NOMO-1 treated with dmso at 0.1 percent for 144 hours (cell line): ENCODE measurements at regions not wholly inside any gene's neighbourhood (a gene's known extent, or its start where the extent isn't known, plus 50 kb on each side); places are given as distances from the start of the nearest gene placed in this dataset.

Experiments
- DNase-seq: peaks from one replicate; lab custom pipeline; 2025; ENCODE audit not compliant: unreplicated experiment; lab: John Stamatoyannopoulos, UW

DNA sequence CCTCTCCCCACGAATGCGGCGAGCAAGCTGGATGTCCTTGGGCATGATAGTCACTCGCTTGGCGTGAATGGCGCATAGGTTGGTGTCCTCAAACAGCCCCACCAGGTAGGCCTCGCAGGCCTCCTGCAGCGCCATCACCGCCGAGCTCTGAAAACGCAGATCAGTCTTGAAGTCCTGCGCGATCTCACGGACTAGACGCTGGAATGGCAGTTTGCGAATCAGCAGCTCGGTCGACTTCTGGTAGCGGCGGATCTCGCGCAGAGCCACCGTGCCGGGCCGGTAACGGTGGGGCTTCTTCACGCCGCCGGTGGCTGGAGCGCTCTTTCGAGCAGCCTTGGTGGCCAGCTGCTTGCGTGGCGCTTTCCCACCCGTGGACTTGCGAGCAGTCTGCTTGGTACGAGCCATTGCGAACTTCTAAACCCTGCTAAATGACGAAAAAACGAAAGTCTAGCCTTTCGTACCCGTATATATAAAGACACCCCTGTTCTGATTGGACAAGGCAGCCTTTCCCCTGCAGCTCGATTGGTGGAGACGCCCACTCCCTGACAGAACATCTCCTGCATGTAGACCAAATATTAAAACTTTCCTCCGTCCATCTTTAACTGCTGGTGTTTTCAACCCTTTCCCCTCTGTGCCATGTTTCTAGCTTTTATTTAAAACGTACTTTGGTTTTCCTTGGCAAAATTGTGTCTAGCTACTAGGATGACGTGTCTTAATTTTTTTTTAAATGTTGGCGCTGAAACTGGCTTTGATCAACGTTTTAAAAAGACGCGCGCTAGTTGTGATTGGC is 109.8 kb downstream of the HFE start:
- peak; percentile 80 for DNase-seq

DNA sequence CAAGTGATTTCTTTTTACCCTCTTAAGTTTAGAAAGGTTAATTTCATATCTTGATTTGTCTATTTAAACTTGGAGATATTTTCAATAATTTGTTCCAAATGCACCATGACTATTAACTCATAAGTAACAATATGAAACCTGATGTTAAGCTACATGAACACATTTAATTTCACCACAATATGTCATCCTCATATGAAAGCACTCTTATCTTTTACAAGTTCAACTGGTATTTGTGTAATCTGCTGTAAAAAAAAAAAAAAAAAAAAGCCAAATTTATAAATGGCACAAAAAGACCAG is 110.4 kb downstream of the HFE start:
- no peak for DNase-seq

DNA sequence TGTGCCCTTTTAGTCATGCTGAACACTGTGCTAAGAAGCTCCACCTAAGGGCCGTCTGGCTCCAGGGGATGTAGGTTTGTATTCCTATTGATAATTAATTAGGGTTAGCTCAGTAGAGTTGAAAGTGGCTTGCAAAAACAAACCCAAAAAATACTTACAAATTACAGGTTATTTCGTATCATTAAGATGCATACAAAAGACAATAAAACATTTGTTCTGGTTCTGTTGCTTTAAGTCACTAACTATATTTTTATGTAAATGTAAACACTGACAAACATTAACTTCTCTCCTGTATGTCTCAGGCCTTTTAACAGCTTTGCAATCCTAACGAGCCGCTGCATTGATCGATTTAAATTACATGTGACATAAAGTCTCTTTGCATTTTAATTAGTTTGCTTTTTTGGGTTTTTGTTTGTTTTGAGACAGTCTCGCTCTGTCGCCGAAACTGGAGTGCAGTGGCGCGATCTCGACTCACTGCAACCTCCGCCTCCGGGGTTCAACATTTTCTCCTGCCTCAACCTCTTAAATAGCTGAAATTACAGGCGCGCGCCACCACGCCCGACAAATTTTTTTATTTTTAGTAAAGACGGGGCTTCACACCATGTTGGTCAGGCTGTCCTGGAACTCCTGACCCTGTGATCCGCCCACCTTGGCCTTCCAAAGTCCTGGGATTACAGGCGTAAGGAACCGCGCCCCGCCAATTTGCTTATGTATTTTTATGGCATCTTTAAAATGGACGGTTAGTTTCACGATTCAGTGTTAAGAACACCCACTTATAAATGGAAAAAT is 110.9 kb downstream of the HFE start:
- peak; percentile 54 for DNase-seq

DNA sequence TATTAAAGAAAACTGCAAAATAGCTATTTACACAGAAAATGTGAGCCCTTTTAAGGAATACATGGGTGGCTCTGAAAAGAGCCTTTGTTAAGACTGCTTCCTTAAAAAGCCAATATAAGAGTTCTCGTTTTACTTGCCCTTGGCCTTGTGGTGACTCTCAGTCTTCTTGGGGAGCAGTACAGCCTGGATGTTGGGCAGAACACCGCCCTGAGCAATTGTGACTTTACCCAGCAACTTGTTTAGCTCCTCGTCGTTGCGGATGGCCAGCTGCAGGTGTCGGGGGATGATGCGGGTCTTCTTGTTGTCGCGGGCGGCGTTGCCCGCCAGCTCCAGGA is 111.5 kb downstream of the HFE start:
- DNase-seq = peak; percentile 59

DNA sequence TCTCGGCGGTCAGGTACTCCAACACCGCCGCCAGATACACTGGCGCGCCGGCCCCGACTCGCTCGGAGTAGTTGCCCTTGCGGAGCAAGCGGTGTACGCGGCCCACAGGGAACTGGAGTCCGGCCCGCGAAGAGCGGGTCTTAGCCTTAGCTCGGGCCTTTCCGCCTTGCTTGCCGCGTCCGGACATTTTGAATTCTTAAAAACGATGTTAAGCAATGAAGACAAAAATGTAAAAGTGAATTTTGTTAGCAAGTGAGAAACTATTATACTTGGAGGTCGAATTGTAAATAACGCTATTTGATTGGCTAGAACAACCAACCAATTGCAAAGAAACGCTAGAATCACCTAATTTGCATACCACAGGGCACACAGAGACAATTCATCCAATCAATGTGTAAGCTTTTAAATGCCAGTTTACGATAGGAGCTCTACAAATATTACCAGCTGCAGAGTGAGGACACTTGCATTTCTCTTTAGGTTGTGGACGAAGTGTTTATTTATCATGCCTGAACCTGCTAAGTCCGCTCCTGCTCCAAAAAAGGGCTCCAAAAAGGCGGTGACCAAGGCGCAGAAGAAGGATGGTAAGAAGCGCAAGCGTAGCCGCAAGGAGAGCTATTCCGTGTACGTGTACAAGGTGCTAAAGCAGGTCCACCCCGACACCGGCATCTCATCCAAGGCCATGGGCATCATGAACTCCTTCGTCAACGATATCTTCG is 112.0 kb downstream of the HFE start:
- DNase-seq = peak; percentile 79

DNA sequence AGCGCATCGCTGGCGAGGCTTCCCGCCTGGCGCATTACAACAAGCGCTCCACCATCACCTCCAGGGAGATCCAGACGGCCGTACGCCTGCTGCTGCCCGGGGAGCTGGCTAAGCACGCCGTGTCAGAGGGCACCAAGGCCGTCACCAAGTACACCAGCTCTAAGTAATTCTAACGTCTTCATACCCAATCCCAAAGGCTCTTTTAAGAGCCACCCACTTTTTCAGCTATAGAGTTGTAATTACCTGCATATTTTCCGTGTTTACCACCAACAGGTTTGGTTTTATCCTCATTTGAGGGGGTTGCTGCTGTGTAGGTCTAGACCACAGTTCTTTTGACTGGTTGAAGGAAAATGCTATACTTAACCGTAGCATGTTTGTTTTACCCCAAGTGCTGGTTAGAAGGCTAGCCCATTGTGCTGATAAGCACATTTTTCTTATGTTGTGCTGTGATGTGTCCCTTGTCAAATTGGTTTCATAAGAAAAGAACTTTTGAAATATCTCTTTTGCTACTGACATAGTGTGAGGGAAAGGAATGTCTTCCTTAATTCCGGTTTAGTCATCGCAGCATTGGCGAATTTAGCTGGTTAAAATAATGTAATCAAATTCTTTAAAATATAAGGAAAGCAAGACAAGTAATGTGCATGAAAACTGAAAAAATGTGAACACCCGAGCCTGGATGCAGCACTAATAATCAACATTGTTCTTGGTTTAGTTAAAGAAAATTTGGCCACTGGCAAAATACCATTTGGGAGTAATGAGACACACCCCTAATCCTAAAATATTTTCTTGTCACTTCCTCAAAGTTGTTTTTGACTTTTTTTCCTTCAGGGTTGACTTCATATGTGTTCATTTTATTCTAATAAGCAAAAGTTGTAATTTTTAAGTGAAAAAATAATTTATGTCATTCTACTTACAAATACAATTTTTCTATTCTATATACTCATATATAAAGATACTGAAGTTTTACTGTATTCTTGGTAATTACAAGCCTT is 112.8 kb downstream of the HFE start:
- DNase-seq = peak; percentile 20

DNA sequence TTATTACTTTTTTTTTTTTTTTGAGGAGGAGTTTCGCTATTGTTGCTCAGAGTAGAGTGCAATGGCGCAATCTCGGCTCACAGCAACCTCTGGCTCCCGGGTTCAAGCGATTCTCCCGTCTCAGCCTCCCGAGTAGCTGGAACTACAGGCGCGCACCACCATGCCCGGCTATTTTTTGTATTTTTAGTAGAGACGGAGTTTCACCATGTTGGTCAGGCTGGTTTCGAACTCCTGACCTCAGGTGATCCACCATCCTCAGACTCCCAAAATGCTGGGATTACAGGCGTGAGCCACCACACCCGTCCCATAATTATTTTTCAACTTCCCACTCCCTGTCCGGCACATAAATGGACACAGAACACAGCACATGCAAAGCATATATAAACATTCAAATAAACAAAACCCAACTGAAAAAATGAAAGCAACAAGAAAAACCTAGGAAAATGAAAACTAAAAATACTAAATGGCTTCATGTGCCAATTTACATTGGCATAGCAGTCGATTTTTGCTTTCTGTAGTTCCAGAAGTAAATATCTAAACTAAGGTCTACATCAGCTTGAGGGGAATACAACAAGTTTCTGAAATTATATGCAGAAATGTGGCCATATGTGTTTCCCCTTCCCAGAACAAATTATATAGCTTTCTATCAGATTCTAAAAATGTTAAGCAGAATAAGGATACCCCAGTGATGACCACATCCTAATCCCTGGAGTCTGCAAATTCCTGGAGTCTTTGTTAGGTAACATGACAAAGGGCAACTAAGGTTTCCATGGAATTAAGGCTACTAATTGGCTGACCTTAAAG is 113.9 kb downstream of the HFE start:
- no peak for DNase-seq

DNA sequence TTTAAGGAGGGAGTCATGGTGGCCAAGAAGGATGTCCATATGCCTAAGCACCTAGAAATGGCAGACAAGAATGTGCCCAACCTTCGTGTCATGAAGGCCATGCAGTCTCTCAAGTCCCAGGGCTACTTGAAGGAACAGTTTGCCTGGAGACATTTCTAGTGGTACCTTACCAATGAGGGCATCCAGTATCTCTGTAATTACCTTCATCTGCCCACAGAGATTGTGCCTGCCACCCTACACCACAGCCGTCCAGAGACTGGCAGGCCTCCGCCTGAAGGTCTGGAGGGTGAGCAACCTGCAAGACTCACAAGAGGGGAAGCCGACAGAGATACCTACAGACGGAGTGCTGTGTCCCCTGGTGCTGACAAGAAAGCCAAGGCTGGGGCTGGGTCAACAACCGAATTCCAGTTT is 115.0 kb downstream of the HFE start:
- DNase-seq = no peak

DNA sequence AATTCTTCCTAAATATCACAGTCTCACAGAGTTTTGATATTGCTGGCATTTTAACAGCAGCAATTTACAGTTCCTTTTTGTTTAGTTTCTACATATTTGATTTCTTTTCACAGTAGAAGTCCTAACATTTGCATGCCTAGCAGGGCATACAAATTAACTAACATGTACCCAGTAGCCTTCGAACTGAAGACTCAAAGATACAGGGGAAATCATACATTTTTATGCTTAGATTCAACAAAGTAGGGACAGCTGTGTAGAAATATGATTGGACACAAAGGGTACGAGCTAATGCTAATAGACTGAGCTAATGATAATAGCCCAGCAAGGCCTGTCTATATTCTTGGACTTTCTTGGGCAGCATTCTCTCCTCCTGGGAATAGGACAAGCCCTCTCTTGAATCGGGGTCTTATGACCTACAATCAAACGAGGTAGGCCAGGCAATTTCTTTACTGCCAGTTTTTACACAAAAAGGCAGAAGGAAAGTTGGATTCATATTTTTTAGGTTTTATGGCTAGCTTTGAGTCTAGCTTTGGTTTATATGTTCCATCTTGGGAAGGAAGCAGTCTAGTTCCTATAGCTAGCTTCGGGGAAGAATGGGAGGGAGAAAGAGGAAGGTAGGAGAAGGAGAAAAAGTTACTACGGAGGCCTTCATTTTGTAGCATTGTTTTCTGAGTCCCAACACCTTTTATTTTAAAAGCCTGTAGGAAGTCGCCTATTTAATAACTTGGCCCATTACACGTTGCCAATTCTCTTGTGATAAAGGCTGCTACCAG is 115.8 kb downstream of the HFE start:
- DNase-seq = no peak

DNA sequence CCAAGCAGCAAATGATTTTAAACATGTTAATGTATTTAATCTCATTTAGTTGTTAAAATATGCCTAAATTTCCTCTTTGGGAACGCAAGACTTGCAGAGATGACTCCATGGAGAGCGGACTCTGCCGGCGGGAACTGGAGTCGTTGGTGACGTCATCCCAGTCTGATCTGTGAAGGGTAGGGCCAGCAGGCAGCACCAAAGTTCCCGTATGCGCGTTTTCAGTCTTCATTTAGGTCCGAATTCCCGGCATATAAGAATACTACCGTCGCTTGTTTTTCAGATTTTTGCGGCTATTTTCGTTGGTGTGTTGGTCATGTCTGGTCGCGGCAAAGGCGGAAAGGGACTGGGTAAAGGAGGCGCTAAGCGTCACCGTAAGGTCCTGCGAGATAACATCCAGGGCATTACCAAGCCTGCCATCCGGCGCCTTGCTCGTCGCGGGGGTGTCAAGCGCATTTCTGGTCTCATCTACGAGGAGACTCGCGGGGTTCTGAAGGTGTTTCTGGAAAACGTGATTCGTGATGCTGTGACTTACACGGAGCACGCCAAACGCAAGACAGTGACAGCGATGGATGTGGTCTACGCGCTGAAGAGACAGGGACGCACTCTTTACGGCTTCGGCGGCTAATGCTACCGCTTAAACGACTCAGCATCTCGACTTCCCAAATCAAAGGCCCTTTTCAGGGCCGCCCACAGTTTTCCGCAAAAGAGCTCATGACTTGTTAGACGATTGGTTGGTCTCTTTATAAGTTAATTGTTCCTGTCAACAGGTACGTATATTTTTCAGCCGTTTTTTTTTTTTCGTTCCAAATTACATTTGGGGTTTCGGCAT is 117.3 kb downstream of the HFE start:
- peak; percentile 80 for DNase-seq

DNA sequence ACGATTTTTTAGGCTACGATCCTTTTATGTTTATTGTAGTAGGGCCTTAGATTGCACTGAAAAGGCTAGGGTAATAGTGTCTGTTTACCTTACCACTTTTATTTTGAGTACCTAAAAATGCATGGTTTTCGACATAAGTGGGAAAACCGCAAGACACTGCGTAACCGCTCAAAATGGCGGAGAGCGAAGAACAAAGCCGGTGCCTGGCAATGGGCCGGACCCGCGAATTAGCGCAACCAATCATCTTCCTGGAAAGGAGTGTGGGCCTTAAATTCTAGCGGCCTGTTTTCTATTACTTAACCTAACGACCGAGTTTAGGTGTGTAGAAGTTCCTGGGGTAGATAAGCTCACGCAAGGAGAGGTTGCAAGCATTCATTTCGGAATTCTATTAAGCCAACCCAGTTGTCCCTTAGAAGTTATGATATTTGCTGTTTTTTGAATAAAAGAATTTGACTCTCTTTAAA is 118.0 kb downstream of the HFE start:
- peak; percentile 88 for DNase-seq

DNA sequence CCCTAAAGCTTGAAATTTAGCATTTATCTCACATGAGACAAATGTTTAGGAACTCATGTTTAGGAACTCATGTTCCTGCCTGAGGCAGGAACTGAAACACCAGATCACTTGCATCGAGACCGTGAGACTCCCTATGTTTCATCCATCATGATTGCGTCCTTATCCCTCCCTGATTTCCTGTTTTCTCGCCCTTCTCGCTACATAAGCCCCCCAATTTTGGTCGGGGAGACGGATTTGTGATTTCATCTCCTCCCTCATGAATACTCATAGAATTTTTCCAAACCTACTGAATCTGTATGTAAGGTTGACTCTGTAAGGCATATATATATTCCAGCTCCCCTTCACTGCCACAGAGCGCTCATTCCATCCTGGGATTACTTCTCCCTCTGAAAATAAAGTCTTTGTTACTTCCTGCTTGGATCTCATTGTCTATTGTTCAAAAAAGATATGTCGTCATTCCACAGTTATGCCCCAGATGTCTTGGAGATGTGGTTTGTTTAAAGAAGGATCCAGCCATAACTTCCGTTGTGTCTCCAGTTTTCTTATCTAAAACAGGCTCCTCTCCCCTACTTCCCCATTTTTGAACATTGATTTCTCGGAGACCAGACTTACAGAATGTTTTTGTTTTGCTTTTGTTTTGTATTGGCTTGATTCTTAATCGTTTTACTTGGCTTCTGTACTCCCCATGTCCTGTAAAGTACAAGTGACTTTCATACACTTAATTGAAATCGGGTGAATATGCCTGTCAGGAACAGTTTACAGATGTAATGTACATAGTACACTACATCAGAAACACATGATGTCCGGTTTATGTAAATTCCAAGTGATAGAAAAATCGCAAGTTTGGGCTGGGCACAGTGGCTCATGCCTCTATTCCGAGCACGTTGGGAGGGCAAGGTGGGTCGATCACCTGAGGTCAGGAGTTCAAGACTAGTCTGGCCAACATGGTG is 118.7 kb downstream of the HFE start:
- DNase-seq = peak; percentile 53

DNA sequence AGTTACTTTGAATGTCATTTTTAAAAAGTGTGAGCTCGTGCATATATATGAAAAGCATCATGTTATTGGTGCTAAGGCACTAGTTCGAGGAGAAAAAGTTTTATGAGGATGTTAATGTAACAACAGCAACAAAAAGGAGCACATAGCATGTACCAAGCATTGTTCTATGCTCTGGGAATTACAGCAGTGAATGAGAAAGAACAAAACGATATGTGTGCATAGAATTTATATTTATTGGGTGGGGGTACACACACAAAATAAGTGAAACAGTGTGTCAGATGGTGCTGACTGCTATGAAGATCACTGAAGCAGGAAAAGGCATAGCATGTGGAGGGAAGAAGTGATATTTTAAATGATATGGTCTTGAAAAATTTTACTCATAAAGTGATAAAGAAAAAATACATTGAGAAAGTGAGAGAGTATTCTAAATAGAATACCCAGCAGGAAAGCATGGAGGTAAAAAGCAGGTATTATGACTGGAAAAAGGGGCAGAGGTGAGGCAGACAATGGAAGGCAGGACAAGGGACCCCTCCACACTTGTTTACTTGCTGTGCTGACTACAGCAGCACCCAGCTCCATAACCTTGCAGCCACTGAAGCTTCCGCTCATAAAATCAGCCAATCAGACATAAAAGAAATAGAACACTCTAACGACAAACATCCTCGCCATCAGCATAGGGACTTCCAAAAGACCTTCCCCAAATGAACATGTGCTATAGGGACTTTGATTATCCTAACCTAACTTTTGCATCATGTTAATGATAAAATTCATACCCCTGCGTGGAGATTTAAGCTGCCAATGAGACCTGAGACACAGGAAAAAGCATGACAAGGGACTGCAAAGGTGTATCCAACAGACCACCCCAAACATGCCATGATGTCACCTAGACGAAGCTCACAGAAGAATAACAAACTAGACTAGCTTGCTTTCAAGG is 119.9 kb downstream of the HFE start:
- no peak for DNase-seq

DNA sequence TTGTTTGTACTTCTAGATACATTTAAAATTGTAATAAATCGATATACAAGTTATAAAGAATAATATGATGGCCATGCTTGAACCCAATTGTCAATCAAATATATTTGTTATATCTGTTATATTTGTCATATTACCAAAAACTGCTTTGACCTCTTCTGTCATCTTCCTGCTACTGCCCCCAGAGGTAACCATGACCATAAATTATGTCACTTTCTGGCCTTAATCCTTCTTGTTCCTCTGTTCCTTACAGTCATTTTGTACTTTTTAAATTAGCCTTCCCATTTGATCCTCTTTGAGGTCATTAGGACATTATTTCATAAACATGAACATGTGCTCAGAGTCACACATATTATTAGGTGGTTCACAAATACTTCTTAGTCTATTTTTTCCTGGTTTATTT is 124.7 kb downstream of the HFE start:
- no peak for DNase-seq

DNA sequence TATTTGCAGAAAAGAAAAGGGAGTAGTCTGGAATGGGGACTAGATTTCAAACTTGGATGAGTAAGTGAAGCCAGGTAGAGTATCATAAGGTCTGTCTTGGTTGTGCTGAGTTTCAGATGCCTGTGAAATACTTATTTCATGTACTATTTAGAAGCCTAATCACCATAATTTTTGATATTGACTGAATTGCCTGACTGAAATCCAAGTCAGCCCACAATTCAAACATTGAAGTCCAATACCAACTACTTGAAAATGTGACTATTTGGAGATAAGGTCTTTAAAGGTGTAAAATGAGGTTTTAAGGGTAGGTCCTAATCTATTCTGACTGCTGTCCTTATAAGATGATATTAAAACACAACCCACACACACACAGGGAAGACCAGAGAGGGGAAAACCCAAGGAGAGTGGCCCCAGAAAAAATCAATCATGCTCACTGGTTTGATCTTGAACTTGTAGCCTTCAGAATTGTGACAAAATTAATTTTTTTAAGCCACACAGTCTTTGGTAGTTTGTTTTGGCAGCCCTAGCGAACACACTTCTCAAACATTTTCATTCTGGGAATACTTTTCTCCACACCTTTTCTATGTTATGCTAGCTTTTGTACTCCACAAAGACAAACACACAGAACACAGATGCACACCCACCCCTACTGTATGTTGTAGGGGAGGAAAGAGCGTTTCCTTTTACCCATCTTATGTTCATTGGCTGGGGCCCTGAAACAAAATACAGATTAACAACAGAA is 126.3 kb downstream of the HFE start:
- no peak for DNase-seq
